Activated CD4-positive, alpha-beta T cell treated with anti-CD3 and anti-CD28 coated beads, Interleukin-2, amount 50 U/mL, for 48 hours (primary cell): ENCODE measurements at regions not wholly inside any gene's neighbourhood (a gene's known extent, or its start where the extent isn't known, plus 50 kb on each side); places are given as distances from the start of the nearest gene placed in this dataset.

Source experiments
- DNase-seq, 2 experiments: peaks; one replicate each; pipeline ENCODE4 v3.0.0-alpha.2; 2020

DNA sequence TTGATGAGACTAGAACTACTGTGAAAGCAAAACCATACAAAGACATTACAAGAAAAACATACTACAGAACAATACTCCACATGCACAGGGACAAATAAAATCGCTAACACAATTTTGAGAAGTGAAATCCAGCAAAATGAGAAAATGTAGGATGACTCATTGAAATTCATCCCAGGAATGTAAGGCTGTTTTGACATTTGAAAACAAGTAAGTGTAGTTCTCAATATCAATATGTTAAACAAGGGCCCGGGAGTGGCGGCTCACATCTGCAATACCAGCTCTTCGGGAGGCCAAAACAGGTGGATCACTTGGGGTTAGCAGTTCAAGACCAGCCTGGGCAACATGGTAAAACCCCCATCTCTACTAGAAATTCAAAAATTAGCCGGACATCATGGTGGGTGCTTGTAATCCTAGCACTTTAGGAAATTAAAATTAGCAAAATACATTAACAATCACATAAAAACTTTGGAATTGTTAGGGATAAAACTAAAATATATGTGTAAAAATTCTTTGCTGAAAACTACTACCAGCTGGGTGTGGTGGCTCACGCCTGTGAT is 113.7 kb upstream of the ADARB2 start:
- no peak for DNase-seq

GRCh38 chr10:1847361-1847760 is 110.0 kb upstream of the ADARB2 start:
- DNase-seq: no peak

DNA sequence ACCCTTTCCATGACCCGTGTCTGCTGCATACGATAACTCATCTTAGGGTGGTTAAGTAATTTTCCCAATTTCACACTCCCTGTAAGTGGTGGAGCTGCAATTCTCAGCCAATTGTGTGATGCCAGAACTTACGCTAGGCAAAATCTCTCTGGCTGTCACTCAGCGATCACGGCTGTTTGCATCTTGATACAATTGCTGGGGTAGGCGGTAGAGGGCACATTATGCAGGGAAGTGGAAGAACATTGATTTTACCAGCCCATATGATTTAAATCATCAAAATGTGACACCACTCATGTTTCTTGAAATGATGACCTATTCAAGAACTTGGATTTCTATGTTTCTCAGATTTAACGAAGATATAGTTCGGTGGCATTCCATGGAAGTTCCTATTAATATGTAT is 108.7 kb upstream of the ADARB2 start:
- DNase-seq: no peak

GRCh38 chr10:1841759-1842158 is 104.4 kb upstream of the ADARB2 start:
- no peak for DNase-seq

DNA sequence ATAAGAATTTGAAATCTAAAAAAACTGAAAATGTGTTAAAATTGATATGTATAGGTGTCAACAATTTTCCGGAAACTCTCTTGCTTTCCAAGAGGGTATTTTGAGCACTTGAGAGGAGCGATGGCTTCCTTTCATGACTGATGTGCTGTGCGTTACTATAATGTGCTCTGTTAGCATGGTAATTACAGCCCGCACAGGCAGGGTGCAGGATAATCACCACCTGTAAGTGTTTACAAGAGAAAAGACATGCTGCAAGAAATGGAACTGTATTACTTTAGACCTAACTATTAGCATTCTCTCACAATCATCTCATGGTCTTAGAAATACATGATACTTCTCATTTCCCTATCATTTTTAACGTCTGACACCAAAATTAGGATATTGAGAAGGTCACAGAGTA is 92.4 kb upstream of the ADARB2 start:
- DNase-seq: no peak

DNA sequence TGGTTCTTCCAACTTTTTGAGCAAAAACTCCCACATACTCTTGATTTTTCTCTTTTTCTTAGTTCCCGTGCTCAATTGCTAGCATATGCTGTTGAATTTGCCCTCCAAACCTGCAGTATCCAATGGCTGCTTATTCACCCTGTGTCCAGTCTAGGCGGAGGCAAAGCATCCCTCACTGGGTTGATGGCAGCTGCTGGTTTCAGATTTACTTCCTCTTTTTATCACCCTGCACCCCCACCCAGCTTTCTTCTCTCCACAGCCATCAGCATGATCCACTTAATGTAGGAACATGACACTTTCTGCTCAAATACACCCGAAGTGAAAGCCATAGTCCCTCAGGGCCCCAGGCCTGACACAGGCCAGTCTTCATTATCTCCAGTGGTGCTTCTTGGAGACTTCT is 87.6 kb upstream of the ADARB2 start:
- no peak for DNase-seq

GRCh38 chr10:1814556-1814955 is 77.2 kb upstream of the ADARB2 start:
- no peak for DNase-seq

- DNase-seq: no peak
Observed at GRCh38 chr10:1809139-1809741, 71.9 kb upstream of the ADARB2 start.

DNA sequence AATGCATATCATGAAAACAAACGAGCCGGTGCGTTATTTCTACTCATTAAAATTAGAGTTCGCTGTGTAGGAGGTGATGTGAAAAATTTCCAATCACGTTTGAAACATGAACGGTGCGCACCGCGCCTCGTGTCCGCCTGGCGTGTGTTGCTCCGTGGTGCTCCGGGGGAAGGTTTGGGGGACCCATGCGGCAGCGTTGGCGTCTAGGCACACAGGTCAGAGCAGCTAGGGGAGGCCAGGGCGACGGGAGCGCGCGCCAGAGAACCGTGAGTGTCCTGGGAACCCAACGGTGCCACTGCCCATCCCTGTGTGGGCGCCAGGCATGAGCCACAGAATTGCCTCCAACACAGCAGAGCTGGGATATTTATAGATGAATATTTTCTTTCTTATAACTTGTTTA is 70.6 kb upstream of the ADARB2 start:
- no peak for DNase-seq

GRCh38 chr10:1807196-1807595 is 69.9 kb upstream of the ADARB2 start:
- no peak for DNase-seq

DNA sequence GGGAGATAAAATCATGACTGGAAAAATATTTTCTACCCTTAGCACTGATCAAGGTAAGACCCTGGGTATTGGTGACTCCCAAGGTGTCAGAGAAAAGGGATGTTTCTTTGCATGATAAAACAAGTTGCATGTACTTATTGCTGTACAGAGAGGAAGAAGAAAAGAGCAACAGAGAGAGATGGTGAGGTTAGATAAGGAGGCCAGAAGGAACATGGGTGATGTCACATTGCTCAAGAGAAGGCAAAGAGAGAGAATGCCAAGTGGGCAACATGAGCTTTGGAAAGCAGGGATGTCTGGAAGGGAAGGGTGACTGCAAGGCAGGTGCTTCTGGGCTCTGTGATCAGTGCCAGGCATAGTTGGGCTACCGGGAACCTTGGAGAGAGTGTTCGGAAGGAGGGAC is 65.1 kb upstream of the ADARB2 start:
- no peak for DNase-seq

GRCh38 chr10:1788401-1788800 is 51.1 kb upstream of the ADARB2 start:
- no peak for DNase-seq
